Activated T-cell treated with anti-CD3 and anti-CD28 coated beads for 24 hours (primary cell): ENCODE measurements at regions not wholly inside any gene's neighbourhood (a gene's known extent, or its start where the extent isn't known, plus 50 kb on each side); places are given as distances from the start of the nearest gene placed in this dataset.

Experiments used
- DNase-seq: peaks from one replicate; pipeline ENCODE4 v3.0.0-alpha.2; 2020; ENCODE audit warnings: low read depth

DNA sequence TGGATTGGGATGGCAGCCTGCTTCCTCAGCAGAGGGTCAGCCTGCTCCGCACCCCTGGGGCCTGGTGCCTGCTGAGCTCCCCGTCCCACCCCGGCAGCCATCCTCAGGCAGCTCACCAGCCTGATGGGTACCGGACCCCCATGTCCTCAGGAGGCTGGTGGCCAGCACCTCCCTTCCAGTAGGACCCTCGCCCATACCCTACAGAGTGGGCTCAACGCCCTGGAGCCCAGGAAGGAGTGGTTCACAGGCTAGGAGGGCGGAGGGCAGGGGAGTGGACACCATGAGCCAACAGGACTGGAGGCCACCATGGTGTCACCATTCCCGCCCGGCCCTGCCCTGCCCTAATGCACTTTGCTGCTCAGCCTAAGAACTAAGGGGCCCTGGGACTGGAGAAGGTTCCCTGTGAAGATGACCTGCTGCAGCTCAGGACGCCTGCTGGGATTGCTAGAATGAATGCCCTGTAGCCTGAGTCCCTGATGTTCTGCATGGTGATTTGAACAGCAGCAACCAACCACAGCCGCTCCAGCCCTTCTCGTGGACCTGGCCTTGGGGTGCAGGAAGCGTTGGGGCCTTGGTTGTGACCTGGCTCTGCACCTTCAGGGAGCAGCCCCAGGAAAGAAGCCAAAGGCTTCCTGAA, 1080.8 kb downstream of the BRD1 start:
- DNase-seq, result no peak

GRCh38 chr22:48745842-48746788, 1081.6 kb downstream of the BRD1 start:
- DNase-seq, result no peak

- DNase-seq, result no peak
Observed at GRCh38 chr22:48744967-48745841, 1082.5 kb downstream of the BRD1 start.

GRCh38 chr22:48744283-48744641, 1083.4 kb downstream of the BRD1 start:
- no peak for DNase-seq

- no peak for DNase-seq
Observed at GRCh38 chr22:48743601-48744282, 1083.9 kb downstream of the BRD1 start.

DNA sequence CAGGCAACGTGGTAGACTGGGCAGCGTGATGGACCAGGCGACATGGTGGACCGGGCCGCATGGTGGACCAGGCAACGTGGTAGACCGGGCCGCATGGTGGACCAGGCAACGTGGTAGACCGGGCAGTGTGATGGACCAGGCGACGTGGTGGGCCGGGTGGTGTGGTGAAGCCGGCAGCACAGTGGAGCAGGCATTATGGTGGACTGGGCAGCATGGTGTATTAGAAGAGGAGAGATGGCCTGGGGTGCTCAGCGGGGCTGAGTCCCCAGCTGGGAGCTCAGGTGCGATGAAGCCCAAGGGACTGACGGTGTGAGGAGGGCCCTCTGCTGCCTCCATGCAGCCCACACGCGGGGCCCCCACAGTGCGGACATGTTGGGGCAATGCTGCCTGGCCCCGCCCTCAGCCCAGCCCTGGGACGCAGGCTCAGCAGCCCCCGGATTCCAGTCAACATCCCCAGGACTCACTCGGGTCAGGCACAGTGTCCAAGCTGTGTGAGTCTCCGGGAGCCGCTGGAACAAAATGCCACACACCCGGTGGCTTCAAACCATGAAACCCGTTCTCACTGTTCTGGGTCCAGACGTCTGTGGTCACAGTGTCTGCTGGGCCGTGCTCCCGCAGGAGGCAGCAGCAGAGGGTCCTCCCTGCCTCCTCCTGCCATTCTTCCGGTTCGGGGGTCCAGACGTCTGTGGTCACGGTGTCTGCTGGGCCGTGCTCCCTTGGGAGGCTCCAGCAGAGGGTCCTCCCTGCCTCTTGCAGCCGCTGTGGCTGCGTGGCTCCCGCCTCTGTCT, 1084.9 kb downstream of the BRD1 start:
- DNase-seq, result no peak

DNA sequence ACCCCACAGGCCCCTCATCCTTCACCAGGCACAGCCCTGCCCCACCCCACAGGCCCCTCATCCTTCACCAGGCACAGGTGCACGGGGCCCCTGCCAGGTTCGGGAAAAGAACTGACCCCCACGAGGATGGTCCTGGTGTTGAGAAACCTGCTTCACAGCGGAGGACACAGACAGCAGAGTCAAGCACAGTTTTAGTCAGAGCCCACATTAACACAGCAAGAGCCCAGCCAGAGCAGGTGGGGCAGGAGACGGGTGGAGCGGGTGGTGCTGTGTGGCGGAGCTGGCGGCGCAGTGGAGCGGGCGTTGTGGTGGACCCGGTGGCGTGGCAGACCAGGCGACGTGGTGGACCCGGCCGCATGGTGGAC, 1085.5 kb downstream of the BRD1 start:
- DNase-seq, result no peak

GRCh38 chr22:48741540-48741939, 1086.1 kb downstream of the BRD1 start:
- DNase-seq, result no peak

GRCh38 chr22:48740731-48741405, 1086.8 kb downstream of the BRD1 start:
- DNase-seq, result no peak

GRCh38 chr22:48740086-48740730, 1087.5 kb downstream of the BRD1 start:
- DNase-seq, result no peak

GRCh38 chr22:48739348-48740085, 1088.2 kb downstream of the BRD1 start:
- no peak for DNase-seq

- DNase-seq, result no peak
Observed at GRCh38 chr22:48738204-48738980, 1089.3 kb downstream of the BRD1 start.

- DNase-seq, result no peak
Observed at GRCh38 chr22:48737461-48738203, 1090.0 kb downstream of the BRD1 start.

- DNase-seq, result no peak
Observed at GRCh38 chr22:48736593-48737460, 1090.8 kb downstream of the BRD1 start.

- no peak for DNase-seq
Observed at GRCh38 chr22:48734961-48735360, 1092.7 kb downstream of the BRD1 start.

DNA sequence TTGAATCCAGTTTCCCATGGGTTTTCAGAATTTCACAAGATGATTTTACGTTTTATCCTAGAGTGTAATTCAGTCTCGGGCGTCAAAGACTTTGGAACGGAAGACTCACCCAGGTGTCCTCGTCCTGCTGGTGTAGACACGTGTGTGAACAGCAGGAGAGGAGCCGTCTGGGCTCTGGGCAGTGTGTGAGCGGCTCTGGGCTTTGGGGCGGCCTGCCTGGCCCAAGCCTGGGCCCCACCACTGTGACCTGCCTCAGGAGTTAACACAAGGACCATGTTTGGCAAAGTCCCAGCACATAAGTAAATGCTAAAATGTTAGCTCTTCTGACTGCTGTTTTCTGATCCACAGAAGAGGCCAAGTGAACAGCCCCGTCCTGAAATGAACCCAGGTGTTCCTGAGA, 1093.3 kb downstream of the BRD1 start:
- DNase-seq, result no peak
